OCI-LY1 (cell line): ENCODE measurements at regions not wholly inside any gene's neighbourhood (a gene's known extent, or its start where the extent isn't known, plus 50 kb on each side); places are given as distances from the start of the nearest gene placed in this dataset.

Experiments
- EZH2 ChIP-seq: fragments of 200-600 bp; sonication (generic), shearing (Covaris generic); IDR thresholded peaks from 2 replicates; pipeline ENCODE4 v1.8.0; 2017; ENCODE audit warnings: borderline replicate concordance, mixed run types, mild to moderate bottlenecking, antibody characterized with exemption, low read length, moderate library complexity, mixed read lengths
- TF ChIP-seq, protein P1 (sequence below): fragments of 200-600 bp; sonication (generic), shearing (Covaris generic); IDR thresholded peaks from 2 replicates; pipeline ENCODE4 v1.5.1; 2017; ENCODE audit warnings: mild to moderate bottlenecking, antibody characterized with exemption, low read length, moderate library complexity, mixed read lengths

DNA sequence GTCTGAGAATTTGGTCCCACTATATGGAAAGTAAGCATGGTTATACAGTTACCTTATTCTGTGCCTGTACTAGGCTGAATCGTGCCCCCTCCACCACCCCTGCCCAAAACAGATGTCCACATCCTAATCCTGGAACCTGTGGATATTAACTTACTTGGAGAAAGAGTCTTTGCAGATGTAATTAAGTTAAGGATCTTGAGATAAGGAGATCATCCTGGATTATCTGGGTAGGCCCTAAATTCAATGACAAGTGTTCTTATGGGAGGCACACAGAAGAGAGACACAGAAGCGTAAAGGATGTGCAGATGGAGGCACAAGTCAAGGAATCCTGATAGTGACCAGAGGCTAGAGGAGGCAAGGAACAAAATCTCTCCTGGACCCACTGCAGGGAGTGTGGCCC is 116.7 kb upstream of the MAN1A1 start:
- TF ChIP-seq, protein P1, sequence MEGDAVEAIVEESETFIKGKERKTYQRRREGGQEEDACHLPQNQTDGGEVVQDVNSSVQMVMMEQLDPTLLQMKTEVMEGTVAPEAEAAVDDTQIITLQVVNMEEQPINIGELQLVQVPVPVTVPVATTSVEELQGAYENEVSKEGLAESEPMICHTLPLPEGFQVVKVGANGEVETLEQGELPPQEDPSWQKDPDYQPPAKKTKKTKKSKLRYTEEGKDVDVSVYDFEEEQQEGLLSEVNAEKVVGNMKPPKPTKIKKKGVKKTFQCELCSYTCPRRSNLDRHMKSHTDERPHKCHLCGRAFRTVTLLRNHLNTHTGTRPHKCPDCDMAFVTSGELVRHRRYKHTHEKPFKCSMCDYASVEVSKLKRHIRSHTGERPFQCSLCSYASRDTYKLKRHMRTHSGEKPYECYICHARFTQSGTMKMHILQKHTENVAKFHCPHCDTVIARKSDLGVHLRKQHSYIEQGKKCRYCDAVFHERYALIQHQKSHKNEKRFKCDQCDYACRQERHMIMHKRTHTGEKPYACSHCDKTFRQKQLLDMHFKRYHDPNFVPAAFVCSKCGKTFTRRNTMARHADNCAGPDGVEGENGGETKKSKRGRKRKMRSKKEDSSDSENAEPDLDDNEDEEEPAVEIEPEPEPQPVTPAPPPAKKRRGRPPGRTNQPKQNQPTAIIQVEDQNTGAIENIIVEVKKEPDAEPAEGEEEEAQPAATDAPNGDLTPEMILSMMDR: no peak
- TF ChIP-seq EZH2: no peak
